H9 (cell line): ENCODE measurements at regions not wholly inside any gene's neighbourhood (a gene's known extent, or its start where the extent isn't known, plus 50 kb on each side); places are given as distances from the start of the nearest gene placed in this dataset.

Experiments
- DNase-seq: peaks from one replicate; pipeline ENCODE4 v3.0.0-alpha.2; 2017
- H2AFZ ChIP-seq: one replicate; pipeline ENCODE4 v1.6.1; 2013; ENCODE audit warnings: mild to moderate bottlenecking, low read length, control low read depth, moderate library complexity
- H2AK5ac ChIP-seq: 2 replicates; pipeline ENCODE4 v1.6.1; 2013; ENCODE audit warnings: low read length, control low read depth, mixed read lengths; ENCODE audit not compliant: insufficient read length
- H2BK120ac ChIP-seq: one replicate; pipeline ENCODE4 v1.6.1; 2013; ENCODE audit warnings: low read depth, mild to moderate bottlenecking, low read length, control low read depth, inconsistent platforms; ENCODE audit not compliant: poor library complexity, severe bottlenecking
- H2BK12ac ChIP-seq: 2 replicates; pipeline ENCODE4 v1.6.1; 2013; ENCODE audit warnings: low read length, control low read depth, mixed read lengths, low read depth; ENCODE audit not compliant: insufficient read length
- H2BK15ac ChIP-seq: 2 replicates; pipeline ENCODE4 v1.6.1; 2013; ENCODE audit warnings: low read depth, low read length, control low read depth
- H2BK20ac ChIP-seq: one replicate; pipeline ENCODE4 v1.6.1; 2013; ENCODE audit warnings: low read depth, mild to moderate bottlenecking, low read length, control low read depth, inconsistent platforms; ENCODE audit not compliant: poor library complexity, severe bottlenecking
- H2BK5ac ChIP-seq: 2 replicates; pipeline ENCODE4 v1.6.1; 2013; ENCODE audit warnings: low read length, control low read depth, mixed read lengths; ENCODE audit not compliant: insufficient read length
- H3K14ac ChIP-seq: 2 replicates; pipeline ENCODE4 v1.6.1; 2013; ENCODE audit warnings: low read length, control low read depth; ENCODE audit not compliant: insufficient read depth
- H3K18ac ChIP-seq: 2 replicates; pipeline ENCODE4 v1.6.1; 2013; ENCODE audit warnings: low read depth, mild to moderate bottlenecking, mixed read lengths, low read length, control low read depth; ENCODE audit not compliant: insufficient read length
- H3K23ac ChIP-seq: 2 replicates; pipeline ENCODE4 v1.6.1; 2013; ENCODE audit warnings: low read length, control low read depth, mixed read lengths, low read depth; ENCODE audit not compliant: insufficient read length
- H3K23me2 ChIP-seq: 2 replicates; pipeline ENCODE4 v1.6.1; 2013; ENCODE audit warnings: low read depth, mild to moderate bottlenecking, mixed read lengths, low read length, control low read depth; ENCODE audit not compliant: insufficient read length, poor library complexity, severe bottlenecking
- H3K27ac ChIP-seq: 2 replicates; pipeline ENCODE4 v1.5.1; 2013; ENCODE audit warnings: low read length, control low read depth, mixed read lengths, low read depth; ENCODE audit not compliant: insufficient read length
- H3K27me3 ChIP-seq: 2 replicates; pipeline ENCODE4 v1.6.1; 2013; ENCODE audit warnings: low read length, control low read depth, inconsistent platforms; ENCODE audit not compliant: insufficient read depth
- H3K4ac ChIP-seq: 2 replicates; pipeline ENCODE4 v1.6.1; 2013; ENCODE audit warnings: low read depth, mild to moderate bottlenecking, control low read depth, inconsistent platforms, low read length, moderate library complexity
- H3K4me1 ChIP-seq: 2 replicates; pipeline ENCODE4 v1.6.1; 2013; ENCODE audit warnings: low read length, control low read depth, inconsistent platforms; ENCODE audit not compliant: insufficient read depth
- H3K4me2 ChIP-seq: 2 replicates; pipeline ENCODE4 v1.6.1; 2013; ENCODE audit warnings: low read length, control low read depth, mixed read lengths; ENCODE audit not compliant: insufficient read length, insufficient read depth
- H3K56ac ChIP-seq: 2 replicates; pipeline ENCODE4 v1.6.1; 2013; ENCODE audit warnings: low read depth, mild to moderate bottlenecking, mixed read lengths, low read length, control low read depth; ENCODE audit not compliant: insufficient read length
- H3K79me1 ChIP-seq: 2 replicates; pipeline ENCODE4 v1.6.1; 2013; ENCODE audit warnings: low read depth, mild to moderate bottlenecking, moderate library complexity, low read length, control low read depth, inconsistent platforms; ENCODE audit not compliant: insufficient read depth, poor library complexity, severe bottlenecking
- H3K79me2 ChIP-seq: 2 replicates; pipeline ENCODE4 v1.6.1; 2013; ENCODE audit warnings: low read length, control low read depth, inconsistent platforms; ENCODE audit not compliant: insufficient read depth
- H3K9ac ChIP-seq: 2 replicates; pipeline ENCODE4 v1.6.1; 2013; ENCODE audit warnings: low read length, control low read depth, mixed read lengths; ENCODE audit not compliant: insufficient read length; ENCODE audit errors: extremely low read depth
- H3K9me3 ChIP-seq: one replicate; pipeline ENCODE4 v1.6.1; 2013; ENCODE audit warnings: low read depth, low read length, inconsistent platforms; ENCODE audit not compliant: control insufficient read depth
- H3T11ph ChIP-seq: one replicate; pipeline ENCODE4 v1.6.1; 2013; ENCODE audit warnings: mild to moderate bottlenecking, low read length, control low read depth, inconsistent platforms
- H4K20me1 ChIP-seq: one replicate; pipeline ENCODE4 v1.6.1; 2013; ENCODE audit not compliant: control insufficient read depth, insufficient read length, insufficient read depth
- H4K5ac ChIP-seq: 2 replicates; pipeline ENCODE4 v1.6.1; 2013; ENCODE audit warnings: low read depth, mild to moderate bottlenecking, mixed read lengths, low read length, control low read depth; ENCODE audit not compliant: insufficient read length
- H4K8ac ChIP-seq: replicated peaks from 2 replicates; pipeline ENCODE4 v1.6.1; 2013; ENCODE audit warnings: low read length, control low read depth, mixed read lengths, low read depth; ENCODE audit not compliant: insufficient read length
- H4K91ac ChIP-seq: 2 replicates; pipeline ENCODE4 v1.6.1; 2013; ENCODE audit warnings: low read depth, mild to moderate bottlenecking, moderate library complexity, mixed read lengths, low read length, control low read depth; ENCODE audit not compliant: insufficient read length
- H3K27ac Mint-ChIP-seq, 3 experiments: 2 replicates in 2 of 3; 3 replicates in 1 of 3; pipeline ENCODE4 v1.8.0; 2020 to 2021; ENCODE audit warnings: mixed read lengths in 3 of 3, mild to moderate bottlenecking in 1 of 3, moderate library complexity in 1 of 3
- H3K27me3 Mint-ChIP-seq: 2 replicates; pipeline ENCODE4 v1.8.0; 2021; ENCODE audit warnings: low read depth, mild to moderate bottlenecking, moderate library complexity, mixed read lengths
- H3K36me3 Mint-ChIP-seq, 3 experiments: 2 replicates in 2 of 3; 3 replicates in 1 of 3; pipeline ENCODE4 v1.8.0; 2020 to 2021; ENCODE audit warnings: low read depth in 3 of 3, mixed read lengths in 3 of 3; ENCODE audit not compliant: insufficient read depth in 1 of 3
- H3K4me1 Mint-ChIP-seq, 2 experiments: 2 replicates each; pipeline ENCODE4 v1.8.0; 2020; ENCODE audit warnings: mixed read lengths in 2 of 2
- H3K4me3 Mint-ChIP-seq, 2 experiments: 2 replicates in 1 of 2; 3 replicates in 1 of 2; pipeline ENCODE4 v1.8.0; 2020 to 2021; ENCODE audit warnings: mild to moderate bottlenecking in 2 of 2, mixed read lengths in 2 of 2, moderate library complexity in 1 of 2
- H3K9me3 Mint-ChIP-seq, 2 experiments: 2 replicates in 1 of 2; 3 replicates in 1 of 2; pipeline ENCODE4 v1.8.0; 2020; ENCODE audit warnings: mild to moderate bottlenecking in 2 of 2, mixed read lengths in 2 of 2, moderate library complexity in 1 of 2
- TF ChIP-seq, protein P1 (sequence below): fragments of 200-600 bp; sonication (generic); conservative IDR thresholded peaks from 3 replicates; pipeline ENCODE4 v1.8.0; 2021; ENCODE audit warnings: antibody characterized with exemption, mild to moderate bottlenecking

DNA sequence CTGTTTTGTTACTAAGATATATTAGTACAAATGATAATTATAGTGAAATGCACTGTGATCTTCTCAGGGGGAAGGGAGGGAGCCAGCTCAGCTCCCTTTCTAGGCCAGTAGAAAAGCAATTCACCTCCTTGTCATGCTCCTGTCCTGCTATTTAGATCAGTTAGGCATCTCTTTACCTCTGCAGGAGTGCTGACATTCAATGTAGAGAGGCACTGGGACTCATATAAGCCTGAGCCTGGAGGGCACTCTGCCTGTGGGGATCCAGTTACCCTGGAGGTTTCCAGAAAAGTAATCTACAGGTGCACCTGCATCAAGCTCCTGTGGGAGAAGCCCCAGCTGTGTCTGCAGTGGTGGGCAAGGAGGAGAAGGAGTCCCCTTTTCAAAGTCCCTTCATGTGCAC lies 277.0 kb downstream of the CPS1 start:
- no peak for DNase-seq
- Histone ChIP-seq H2BK20ac (no peak overlapping the region), H3K27ac (no peak overlapping the region), H3K27me3 (no peaks in the 10 kb centered on the region), H3K4me1 (no peaks in the 10 kb centered on the region), H2BK15ac (no peak overlapping the region), H3K9me3 (no peaks in the 10 kb centered on the region), H4K8ac (no peak overlapping the region), H2BK12ac (no peak overlapping the region), H3K9ac (no peak overlapping the region), H3K79me1 (no peaks in the 10 kb centered on the region), H3K79me2 (no peaks in the 10 kb centered on the region), H4K91ac (no peak overlapping the region), H3K4me2 (no peak overlapping the region), H3K14ac (no peak overlapping the region), H2AK5ac (no peak overlapping the region), H3K56ac (no peak overlapping the region), H4K20me1 (no peaks in the 10 kb centered on the region), H3K23ac (no peak overlapping the region), H3T11ph (no peak overlapping the region), H3K23me2 (no peaks in the 10 kb centered on the region), H2BK120ac (no peak overlapping the region), H3K18ac (no peak overlapping the region), H4K5ac (no peak overlapping the region), H3K4ac (no peak overlapping the region), H2BK5ac (no peak overlapping the region), H2AFZ (no peak overlapping the region)
- no peak overlapping the region for H3K27ac Mint-ChIP-seq
- TF ChIP-seq, protein P1, sequence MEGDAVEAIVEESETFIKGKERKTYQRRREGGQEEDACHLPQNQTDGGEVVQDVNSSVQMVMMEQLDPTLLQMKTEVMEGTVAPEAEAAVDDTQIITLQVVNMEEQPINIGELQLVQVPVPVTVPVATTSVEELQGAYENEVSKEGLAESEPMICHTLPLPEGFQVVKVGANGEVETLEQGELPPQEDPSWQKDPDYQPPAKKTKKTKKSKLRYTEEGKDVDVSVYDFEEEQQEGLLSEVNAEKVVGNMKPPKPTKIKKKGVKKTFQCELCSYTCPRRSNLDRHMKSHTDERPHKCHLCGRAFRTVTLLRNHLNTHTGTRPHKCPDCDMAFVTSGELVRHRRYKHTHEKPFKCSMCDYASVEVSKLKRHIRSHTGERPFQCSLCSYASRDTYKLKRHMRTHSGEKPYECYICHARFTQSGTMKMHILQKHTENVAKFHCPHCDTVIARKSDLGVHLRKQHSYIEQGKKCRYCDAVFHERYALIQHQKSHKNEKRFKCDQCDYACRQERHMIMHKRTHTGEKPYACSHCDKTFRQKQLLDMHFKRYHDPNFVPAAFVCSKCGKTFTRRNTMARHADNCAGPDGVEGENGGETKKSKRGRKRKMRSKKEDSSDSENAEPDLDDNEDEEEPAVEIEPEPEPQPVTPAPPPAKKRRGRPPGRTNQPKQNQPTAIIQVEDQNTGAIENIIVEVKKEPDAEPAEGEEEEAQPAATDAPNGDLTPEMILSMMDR = no peak
- H3K4me1 Mint-ChIP-seq = peaks cover 12 to 15% of the 10 kb centered on the region in 2 experiments
- H3K36me3 Mint-ChIP-seq = no peaks in the 10 kb centered on the region
- no peaks in the 10 kb centered on the region for H3K27me3 Mint-ChIP-seq
- no peaks in the 10 kb centered on the region for H3K9me3 Mint-ChIP-seq
- H3K4me3 Mint-ChIP-seq = no peak overlapping the region
